K562 (cell line): ENCODE measurements at regions not wholly inside any gene's neighbourhood (a gene's known extent, or its start where the extent isn't known, plus 50 kb on each side); places are given as distances from the start of the nearest gene placed in this dataset.

Source experiments
- ATAC-seq: fragments of 200-7000 bp; cut with Tn5 transposase; 3 replicates; pipeline ENCODE4 v1.9.1; 2020; ENCODE audit warnings: moderate library complexity
- BruUV-seq: library from RNA; stranded (reverse); fragments of 400-500 nt; replicated peaks from 2 replicates; lab custom pipeline; 2021; lab: Mats Ljungman, UMichigan
- CTCF ChIA-PET: fragments of 300-600 bp; formaldehyde crosslinking; extraction: SDS; loops from one replicate; lab custom pipeline; 2021; ENCODE audit warnings: low intra/inter-chr PET ratio; lab: Yijun Ruan, JAX
- POLR2A ChIA-PET: fragments of 300-600, 350-650 bp; sonication (Branson Sonifier 250); formaldehyde crosslinking; extraction: SDS; loops from one replicate; lab custom pipeline; 2021; ENCODE audit warnings: antibody characterized with exemption, inconsistent platforms; lab: Yijun Ruan, JAX
- DNase-seq, 4 experiments: peaks; one replicate each; pipeline versions ENCODE4 v3.0.0 to v3.0.0-alpha.2; 2011 to 2018; ENCODE audit warnings: low spot score in 3 of 4, mixed read lengths in 3 of 4; ENCODE audit errors: extremely low read depth in 1 of 4
- FAIRE-seq: peaks from 2 replicates; lab custom pipeline; 2011; peaks lifted over from hg19 to GRCh38; lab: Jason Lieb, UNC
- H2AFZ ChIP-seq: 2 replicates; pipeline ENCODE4 v1.6.0; 2011; ENCODE audit warnings: low read depth, low read length, control low read depth, inconsistent platforms
- H3K27ac ChIP-seq: fragments of 200-600 bp; 3 replicates; pipeline ENCODE4 v1.8.0; 2011; ENCODE audit warnings: low read depth, mild to moderate bottlenecking, control low read depth, inconsistent platforms, low read length, moderate library complexity, mixed read lengths; ENCODE audit errors: extremely low read depth
- H3K27me3 ChIP-seq, 2 experiments: fragments of 300-600 bp in 1 of 2; 2 replicates in 1 of 2; 3 replicates in 1 of 2; pipeline versions ENCODE4 v1.6.0 to v1.8.0; 2011; ENCODE audit warnings: inconsistent platforms in 2 of 2, low read length in 2 of 2, mild to moderate bottlenecking in 1 of 2, mixed read lengths in 1 of 2, moderate library complexity in 1 of 2; ENCODE audit not compliant: control insufficient read depth in 2 of 2, insufficient read depth in 2 of 2
- H3K36me3 ChIP-seq: fragments of 300-600 bp; 3 replicates; pipeline ENCODE4 v1.8.0; 2011; ENCODE audit warnings: mild to moderate bottlenecking, low read length, inconsistent platforms; ENCODE audit not compliant: control insufficient read depth, insufficient read depth
- H3K4me1 ChIP-seq, 2 experiments: fragments of 200-600 bp in 1 of 2; replicated peaks in 1 of 2; 2 replicates in 1 of 2; 3 replicates in 1 of 2; pipeline versions ENCODE4 v1.5.1 to v1.8.0; 2011; ENCODE audit warnings: inconsistent platforms in 2 of 2, low read length in 2 of 2, mild to moderate bottlenecking in 1 of 2, mixed read lengths in 1 of 2, moderate library complexity in 1 of 2; ENCODE audit not compliant: control insufficient read depth in 2 of 2, insufficient read depth in 2 of 2
- H3K4me2 ChIP-seq: 2 replicates; pipeline ENCODE4 v1.6.1; 2011; ENCODE audit warnings: low read length, control low read depth, inconsistent platforms, mixed read lengths; ENCODE audit not compliant: insufficient read depth
- H3K4me3 ChIP-seq: fragments of 200-600 bp; sonication (generic), shearing (Covaris generic); 2 replicates; pipeline ENCODE4 v1.5.1; 2016; ENCODE audit warnings: control low read depth, inconsistent platforms
- H3K79me2 ChIP-seq: fragments of 200-600 bp; 3 replicates; pipeline ENCODE4 v1.8.0; 2011; ENCODE audit warnings: low read length, inconsistent platforms; ENCODE audit not compliant: control insufficient read depth, insufficient read depth
- H3K9ac ChIP-seq, 2 experiments: 2 replicates each; pipeline versions ENCODE4 v1.6.0 to v1.6.1; 2011; ENCODE audit warnings: low read depth in 2 of 2, low read length in 2 of 2, control low read depth in 1 of 2, inconsistent platforms in 1 of 2, mild to moderate bottlenecking in 1 of 2, mixed read lengths in 1 of 2; ENCODE audit not compliant: insufficient read depth in 1 of 2
- H3K9me1 ChIP-seq: one replicate; pipeline ENCODE4 v1.6.0; 2011; ENCODE audit warnings: inconsistent platforms, mild to moderate bottlenecking, low read length, moderate library complexity; ENCODE audit not compliant: control insufficient read depth, insufficient read depth
- H3K9me3 ChIP-seq: replicated peaks from 2 replicates; pipeline ENCODE4 v1.5.1; 2011; ENCODE audit warnings: low read depth, low read length, inconsistent platforms; ENCODE audit not compliant: control insufficient read depth, insufficient read depth
- H4K20me1 ChIP-seq: replicated peaks from 2 replicates; pipeline ENCODE4 v1.6.1; 2011; ENCODE audit warnings: low read length, inconsistent platforms, mixed read lengths; ENCODE audit not compliant: control insufficient read depth, insufficient read depth
- BRF1 ChIP-seq: IDR thresholded peaks from 3 replicates; pipeline ENCODE4 v1.6.1; 2011; ENCODE audit warnings: borderline replicate concordance, mild to moderate bottlenecking; ENCODE audit not compliant: insufficient read length; ENCODE audit errors: extremely low read depth
- CHD4 ChIP-seq: fragments of 200-600 bp; sonication (generic); IDR thresholded peaks from 3 replicates; pipeline ENCODE4 v1.6.1; 2012; ENCODE audit warnings: low read depth, mild to moderate bottlenecking, mixed read lengths, low read length, inconsistent platforms; ENCODE audit not compliant: insufficient read depth, insufficient replicate concordance, poor library complexity, severe bottlenecking
- ELK1 ChIP-seq: sonication (generic); formaldehyde crosslinking; IDR thresholded peaks from 2 replicates; pipeline ENCODE4 v1.8.1; 2022; ENCODE audit warnings: missing genetic modification reagents
- MEF2A ChIP-seq: IDR thresholded peaks from 2 replicates; pipeline ENCODE4 v1.6.1; 2011; ENCODE audit warnings: low read depth, mild to moderate bottlenecking, low read length, moderate library complexity; ENCODE audit not compliant: control insufficient read depth
- NEUROD1 ChIP-seq: fragments of 150-350 bp; IDR thresholded peaks from 2 replicates; pipeline ENCODE4 v1.6.1; 2014; ENCODE audit warnings: borderline replicate concordance, low read length, low read depth; ENCODE audit not compliant: partially characterized antibody
- PHTF2 ChIP-seq: fragments of 250-450 bp; sonication (Bioruptor Pico); IDR thresholded peaks from 2 replicates; pipeline ENCODE4 v1.5.0; 2021; ENCODE audit warnings: mild to moderate bottlenecking
- POLR3G ChIP-seq: IDR thresholded peaks from 2 replicates; pipeline ENCODE4 v1.6.1; 2011; ENCODE audit not compliant: insufficient read length, insufficient replicate concordance; ENCODE audit errors: extremely low read depth
- PTRF ChIP-seq: fragments of 450-650 bp; IDR thresholded peaks from 2 replicates; pipeline ENCODE4 v1.6.1; 2016; ENCODE audit warnings: mild to moderate bottlenecking, missing genetic modification characterization, missing compliant biosample characterization
- RBM17 ChIP-seq: fragments of 200-400 bp; formaldehyde crosslinking; IDR thresholded peaks from 2 replicates; pipeline ENCODE4 v1.6.1; 2017; ENCODE audit warnings: low read depth, mild to moderate bottlenecking, low read length, borderline replicate concordance
- ZFP91 ChIP-seq: sonication (generic); formaldehyde crosslinking; IDR thresholded peaks from 2 replicates; pipeline ENCODE4 v1.8.0; 2022; ENCODE audit warnings: mild to moderate bottlenecking, missing genetic modification reagents
- WGBS: fragments of 100-300 bp; shearing (Covaris generic); methylation state at CpG from one replicate; pipeline ENCODE4 v1.1.6; 2016; ENCODE audit warnings: low coverage, mixed read lengths; ENCODE audit not compliant: insufficient coverage; ENCODE audit errors: missing lambda C conversion rate; 5-methylcytosine and 5-hydroxymethylcytosine counted together
- in situ Hi-C: fragments of 300-500 bp; cut with MboI; formaldehyde crosslinking; loops from 4 replicates; pipeline ENCODE4 v1.15.0; 2018; ENCODE audit warnings: inconsistent platforms, mixed read lengths
- intact Hi-C: fragments of 100-400 bp; cut with micrococcal nuclease; formaldehyde crosslinking; loops from 2 replicates; pipeline ENCODE4 v1.14.2; 2022
- TF ChIP-seq, protein P1 (sequence below): fragments of 450-650 bp; IDR thresholded peaks from 2 replicates; pipeline ENCODE4 v1.6.1; 2016; ENCODE audit warnings: low read depth, mild to moderate bottlenecking, moderate library complexity

DNA sequence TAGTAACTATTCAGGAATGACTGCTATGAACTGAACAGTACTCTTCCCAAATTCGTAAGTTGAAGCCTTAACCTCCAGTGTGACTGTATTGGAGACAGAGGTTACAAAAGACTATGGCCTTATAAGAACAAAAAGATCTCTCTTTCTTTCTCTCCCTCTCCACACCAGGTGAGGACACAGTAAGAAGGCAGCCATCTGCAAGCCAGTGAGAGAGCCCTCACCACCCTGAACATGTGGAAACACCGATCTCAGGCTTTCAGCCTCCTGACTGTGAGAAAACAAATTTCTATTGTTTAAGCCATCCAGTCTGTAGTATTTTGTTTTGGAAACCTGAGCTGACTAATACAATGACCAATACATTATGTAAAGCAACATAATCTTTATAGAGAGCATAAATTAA lies 888.9 kb downstream of the SLITRK1 start:
- no peak overlapping the region for H3K27ac ChIP-seq
- H2AFZ ChIP-seq: no peak overlapping the region
- no peaks in the 10 kb centered on the region for H3K9me1 ChIP-seq
- H3K36me3 ChIP-seq: no peaks in the 10 kb centered on the region
- no peaks in the 10 kb centered on the region for H4K20me1 ChIP-seq
- FAIRE-seq (no peak), DNase-seq (no peak), ATAC-seq (no peak)
- no peaks in the 10 kb centered on the region for H3K27me3 ChIP-seq
- intact Hi-C loops (no loop called here), in situ Hi-C loops (no loop called here)
- no peak overlapping the region for H3K4me3 ChIP-seq
- 100% methylated on average over 2 of the region's 2 CpGs for WGBS
- H3K4me1 ChIP-seq: no peaks in the 10 kb centered on the region
- no peak overlapping the region for H3K9ac ChIP-seq
- H3K4me2 ChIP-seq: no peak overlapping the region
- POLR2A ChIA-PET: no interaction called here
- CTCF ChIA-PET: no interaction called here
- H3K79me2 ChIP-seq: no peaks in the 10 kb centered on the region; the same call in 2 of the 3 replicates
- no TSS peak for BruUV-seq
- TF ChIP-seq RBM17 (no peak), PHTF2 (no peak), ELK1 (CRISPR knock-in tag) (no peak), NEUROD1 (no peak), ZFP91 (no peak), PTRF (tag) (no peak), POLR3G (no peak), BRF1 (no peak), MEF2A (no peak), CHD4 (no peak)
- TF ChIP-seq, protein P1, sequence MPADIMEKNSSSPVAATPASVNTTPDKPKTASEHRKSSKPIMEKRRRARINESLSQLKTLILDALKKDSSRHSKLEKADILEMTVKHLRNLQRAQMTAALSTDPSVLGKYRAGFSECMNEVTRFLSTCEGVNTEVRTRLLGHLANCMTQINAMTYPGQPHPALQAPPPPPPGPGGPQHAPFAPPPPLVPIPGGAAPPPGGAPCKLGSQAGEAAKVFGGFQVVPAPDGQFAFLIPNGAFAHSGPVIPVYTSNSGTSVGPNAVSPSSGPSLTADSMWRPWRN: no peak
- H3K9me3 ChIP-seq: no peaks in the 10 kb centered on the region
